GM18870 (cell line): ENCODE measurements at regions not wholly inside any gene's neighbourhood (a gene's known extent, or its start where the extent isn't known, plus 50 kb on each side); places are given as distances from the start of the nearest gene placed in this dataset.
A peak's percentile ranks its signal among the peaks of the same experiment; 100 is the strongest.
"Not testable (repeated sequence)": the region's sequence is repeated elsewhere in the genome, so short reads cannot be mapped to it uniquely, and the experiment has no call there.

ENCODE experiments used
- ATAC-seq: cut with Tn5 transposase; IDR thresholded peaks from one replicate; pipeline ENCODE4 v1.9.1; 2021; ENCODE audit warnings: moderate library complexity; ENCODE audit not compliant: unreplicated experiment

DNA sequence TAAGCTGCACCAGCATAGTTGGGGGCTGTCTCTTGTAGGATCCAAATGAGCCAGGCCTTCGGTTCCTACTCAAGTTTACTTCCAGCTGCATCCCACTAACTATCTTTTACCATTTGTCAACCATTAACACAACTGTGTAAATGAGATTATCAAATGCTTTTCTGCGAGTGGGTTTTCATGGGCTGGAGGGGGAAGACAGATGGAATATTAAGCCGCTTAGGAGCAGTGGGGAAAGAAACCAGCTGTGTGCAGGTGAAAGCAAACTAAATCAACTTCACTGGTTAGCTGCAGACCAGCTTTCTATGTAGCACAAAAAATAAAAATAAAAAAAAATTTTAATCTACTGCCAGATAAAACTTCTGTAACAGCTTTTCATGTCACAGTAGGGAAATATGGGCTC, 100.8 kb upstream of the FOXN2 start:
- ATAC-seq: no peak

DNA sequence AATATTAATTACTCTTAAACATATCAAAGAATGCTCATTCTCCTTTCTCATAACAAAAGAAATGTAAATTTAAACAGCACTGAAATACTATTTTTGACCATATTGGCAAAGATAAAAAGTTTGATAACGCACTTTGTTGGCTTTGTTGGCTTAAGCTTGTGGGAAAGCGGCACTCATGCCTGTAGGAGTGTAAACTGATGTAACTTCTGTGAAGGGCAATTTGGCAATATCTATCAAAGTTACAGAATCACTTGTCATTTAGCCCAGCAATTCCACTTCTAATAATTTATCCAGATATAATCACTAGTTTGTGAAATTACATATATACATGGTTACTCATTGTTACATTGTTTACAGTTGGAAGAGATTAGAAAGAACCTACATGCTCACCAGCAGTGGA, 96.3 kb upstream of the FOXN2 start:
- ATAC-seq: no peak

DNA sequence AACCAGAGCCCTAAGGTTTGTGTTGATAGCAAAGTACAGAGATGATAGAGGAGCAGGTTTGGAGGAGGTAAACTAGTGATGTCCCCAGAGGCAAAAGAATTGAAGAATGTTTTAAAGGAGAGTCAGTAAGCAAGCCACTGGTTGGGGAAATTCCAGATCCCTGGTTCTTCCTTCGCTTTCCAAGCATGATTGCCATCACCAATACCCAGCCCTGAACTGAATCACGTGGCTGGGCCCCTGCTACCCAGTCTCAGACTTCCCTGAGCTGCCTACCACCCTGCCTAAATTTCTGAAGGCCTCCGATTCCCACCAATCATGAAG, 95.3 kb upstream of the FOXN2 start:
- no peak for ATAC-seq

DNA sequence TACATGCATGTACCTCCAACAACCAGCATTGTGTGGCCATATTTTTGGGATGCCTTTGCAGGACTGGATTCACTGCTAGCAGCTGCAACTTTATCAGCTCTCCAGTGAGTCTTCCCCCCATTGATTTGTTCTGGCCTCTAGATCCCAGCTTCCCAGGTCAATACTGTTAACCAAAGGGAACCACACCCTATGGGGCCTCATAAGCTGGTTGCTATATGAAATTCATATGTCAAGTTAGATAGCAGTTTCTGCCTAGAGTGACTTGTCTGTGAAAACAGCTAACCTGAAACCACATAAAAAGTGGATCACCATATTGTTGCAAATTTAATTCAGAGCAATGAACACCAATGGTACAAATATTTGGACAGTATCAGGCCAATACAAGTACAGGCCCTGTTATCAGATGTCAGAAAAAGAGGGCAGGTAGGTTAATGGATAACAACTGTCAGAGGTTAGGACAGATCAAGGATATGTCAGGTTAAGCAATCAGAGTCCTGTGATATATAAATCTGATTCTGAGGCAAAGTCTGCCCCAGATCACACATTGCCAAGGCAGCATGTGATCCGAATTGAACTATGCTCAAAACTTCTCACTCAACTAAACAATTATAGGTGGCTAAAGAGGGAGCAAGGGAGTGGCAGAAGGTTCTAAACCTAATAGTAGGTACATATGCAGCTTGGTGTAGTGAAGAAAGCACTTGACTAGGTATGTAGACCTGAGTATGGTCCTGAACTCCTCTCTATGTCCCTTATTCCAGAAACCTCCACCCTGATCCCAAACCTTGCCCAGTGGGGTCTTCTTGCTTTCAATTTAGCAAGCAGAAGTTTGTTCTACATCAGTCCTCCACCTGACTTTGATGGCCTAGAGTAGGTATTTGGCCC, 94.7 kb upstream of the FOXN2 start:
- ATAC-seq: no peak

DNA sequence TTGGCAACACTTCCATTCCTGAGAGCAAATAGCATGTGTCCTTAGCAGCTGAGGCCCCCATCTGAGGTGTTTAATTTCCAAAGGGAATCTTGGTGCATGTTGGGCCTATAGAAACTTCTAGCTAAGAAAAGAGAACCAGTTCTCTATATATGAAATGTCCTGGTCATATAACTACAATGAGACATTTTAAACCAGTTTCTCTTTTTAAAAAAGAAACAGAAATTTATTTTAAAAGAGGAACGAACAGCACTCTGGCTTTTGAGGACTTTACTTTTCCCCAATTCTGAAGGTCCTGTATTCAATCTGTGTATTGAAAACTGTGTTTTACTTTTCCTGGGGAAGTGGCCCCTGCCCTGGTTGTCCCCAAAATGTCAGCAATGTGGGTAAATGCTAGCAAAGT, 94.0 kb upstream of the FOXN2 start:
- no peak for ATAC-seq

DNA sequence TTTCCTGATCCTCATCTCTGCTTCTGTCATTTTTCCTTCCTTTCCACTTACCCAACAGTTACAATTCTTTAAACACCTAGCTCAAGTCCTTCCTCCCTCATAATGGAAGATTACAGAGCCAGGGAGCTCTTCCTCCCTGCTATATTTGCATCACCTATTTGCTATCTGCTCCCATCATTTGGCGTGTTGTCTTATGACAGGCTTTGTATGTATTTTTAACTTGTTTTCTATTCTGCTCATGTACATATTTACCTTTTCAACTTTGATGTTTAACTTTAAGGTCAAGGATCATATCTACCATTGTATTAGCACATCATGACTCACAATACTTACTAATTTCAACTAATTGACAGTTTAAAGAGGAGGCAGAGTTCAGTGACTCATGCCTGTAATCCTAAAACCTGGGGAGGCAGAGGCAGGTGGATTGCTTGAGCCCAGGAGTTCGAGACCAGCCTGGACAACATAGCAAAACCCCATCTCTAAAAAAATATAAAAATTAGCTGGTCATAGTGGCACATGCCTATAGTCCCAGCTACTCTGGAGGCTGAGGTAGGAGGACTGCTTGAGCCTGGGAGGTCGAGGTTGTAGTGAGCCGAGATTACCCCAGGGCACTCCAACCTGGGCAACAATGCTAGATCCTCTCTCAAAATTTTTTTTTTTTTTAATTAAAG, 92.5 kb upstream of the FOXN2 start:
- no peak for ATAC-seq

DNA sequence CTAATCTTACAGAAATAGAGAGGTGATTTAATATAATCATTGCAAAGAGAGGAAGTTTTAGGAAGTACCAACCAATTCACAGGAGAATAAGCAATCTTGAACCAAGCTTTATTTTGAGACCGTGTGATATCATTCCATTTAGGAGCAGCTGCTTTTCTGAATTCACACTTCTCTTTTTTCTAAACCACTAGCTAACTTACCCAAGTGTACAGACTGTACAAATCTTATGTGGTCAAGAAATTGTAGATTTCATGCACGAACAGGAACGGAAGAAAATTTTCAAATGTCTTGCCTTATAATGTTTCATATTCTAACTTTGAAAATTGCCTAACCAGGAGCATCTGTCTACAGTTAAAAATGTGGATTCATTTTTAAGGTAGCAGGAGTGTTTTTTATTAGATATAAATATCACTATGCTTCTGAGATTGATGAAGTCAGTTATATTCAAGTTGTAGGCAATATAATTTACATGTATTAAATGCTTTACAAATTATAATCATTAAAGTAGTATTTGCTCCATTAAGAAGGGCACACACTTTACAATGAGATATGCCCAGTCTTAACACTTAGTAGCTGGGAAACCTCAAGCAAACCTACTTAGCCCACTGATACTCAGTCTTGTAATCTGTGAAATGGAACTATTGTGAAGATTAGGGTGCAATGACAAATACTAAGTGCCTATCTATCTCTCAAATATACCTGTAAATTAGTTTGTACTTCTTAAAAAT, 86.7 kb upstream of the FOXN2 start:
- peak; percentile 86 for ATAC-seq

DNA sequence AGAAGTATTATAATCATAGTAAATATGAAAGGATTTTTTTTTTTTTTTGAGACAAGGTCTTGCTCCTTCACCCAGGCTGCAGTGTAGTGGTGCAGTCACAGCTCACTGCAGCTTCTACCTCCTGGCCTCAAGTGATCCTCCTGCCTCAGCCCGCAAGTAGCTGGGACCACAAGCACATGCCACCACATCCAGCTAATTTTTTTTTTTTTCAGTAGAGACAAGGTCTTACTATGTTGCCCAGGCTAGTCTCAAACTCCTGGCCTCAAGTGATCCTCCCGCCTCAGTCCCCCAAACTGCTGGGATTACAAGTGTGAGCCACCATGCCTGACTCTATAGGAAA, 86.2 kb upstream of the FOXN2 start:
- ATAC-seq: no peak

DNA sequence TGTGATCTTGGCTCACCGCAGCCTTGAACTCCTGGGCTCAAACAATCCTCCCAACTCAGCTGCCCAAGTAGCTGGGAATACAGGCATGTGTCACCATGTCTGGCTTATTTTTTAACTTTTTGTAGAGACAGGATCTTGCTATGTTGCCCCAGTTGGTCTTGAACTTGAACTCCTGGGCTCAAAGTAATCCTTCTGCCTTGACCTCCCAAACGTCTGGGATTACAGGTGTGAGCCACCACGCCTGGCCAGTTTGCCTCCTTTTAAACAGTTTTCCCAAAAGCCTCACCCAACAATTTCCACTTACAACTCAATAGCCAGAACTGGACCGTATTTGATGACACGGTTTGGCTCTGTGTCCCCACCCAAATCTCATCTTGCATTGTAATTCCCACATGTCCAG, 85.4 kb upstream of the FOXN2 start:
- no peak for ATAC-seq

DNA sequence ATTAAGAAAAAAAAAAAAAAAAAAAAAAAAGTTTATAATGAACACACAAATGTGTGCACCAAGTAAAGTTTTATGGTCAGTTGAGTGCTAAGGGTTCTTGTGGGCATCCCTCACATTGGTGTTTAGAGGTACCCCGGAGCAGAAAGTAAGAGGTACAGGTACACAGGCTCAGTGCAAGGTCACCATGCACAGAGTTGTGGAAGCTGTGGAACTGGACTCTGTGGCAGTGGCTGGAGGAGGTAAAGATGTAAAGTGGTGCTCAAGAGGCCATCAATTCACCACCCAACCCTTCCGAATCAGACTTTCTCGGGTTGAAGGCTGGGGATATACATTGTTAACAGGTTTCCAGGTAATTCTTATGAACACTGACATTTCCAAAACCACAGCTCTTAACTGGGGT, 83.6 kb upstream of the FOXN2 start:
- no peak for ATAC-seq

DNA sequence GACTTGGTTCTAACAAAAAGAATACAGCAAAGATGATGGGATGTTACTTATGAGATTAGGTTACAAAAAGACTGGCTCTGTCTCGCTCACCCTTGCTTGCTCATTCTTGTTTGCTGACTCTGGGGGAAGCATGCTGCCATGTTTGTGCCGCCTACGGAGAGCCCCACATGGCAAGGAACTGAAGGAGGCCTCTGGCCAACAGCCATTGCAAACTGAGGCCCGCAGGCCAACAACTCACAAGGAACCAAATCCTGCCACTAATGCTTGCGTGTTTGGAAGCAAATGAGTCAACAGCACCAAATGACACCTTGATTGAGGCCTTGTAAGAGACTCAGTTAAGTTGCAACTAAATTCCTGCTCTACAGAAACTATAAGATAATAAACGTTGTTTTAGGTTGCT, 82.1 kb upstream of the FOXN2 start:
- no peak for ATAC-seq

DNA sequence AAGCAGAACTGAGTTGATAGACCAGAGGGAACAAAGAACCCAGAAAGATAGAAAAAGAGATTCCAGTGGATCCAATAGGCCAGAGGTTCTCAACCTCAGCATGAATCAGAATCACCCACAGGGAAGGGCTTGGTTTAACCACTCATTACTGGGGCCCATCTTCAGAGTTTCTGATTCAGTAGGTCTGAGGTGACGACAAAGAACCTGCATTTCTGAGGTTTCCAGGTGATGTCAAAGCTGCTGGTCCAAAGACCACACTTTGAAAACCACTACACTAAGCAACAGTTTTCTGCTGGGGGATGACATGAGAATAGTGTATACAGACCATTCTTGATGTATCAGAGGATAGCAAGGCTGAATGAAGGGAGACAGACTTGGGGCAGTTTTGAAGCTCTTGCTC, 81.5 kb upstream of the FOXN2 start:
- ATAC-seq: no peak

DNA sequence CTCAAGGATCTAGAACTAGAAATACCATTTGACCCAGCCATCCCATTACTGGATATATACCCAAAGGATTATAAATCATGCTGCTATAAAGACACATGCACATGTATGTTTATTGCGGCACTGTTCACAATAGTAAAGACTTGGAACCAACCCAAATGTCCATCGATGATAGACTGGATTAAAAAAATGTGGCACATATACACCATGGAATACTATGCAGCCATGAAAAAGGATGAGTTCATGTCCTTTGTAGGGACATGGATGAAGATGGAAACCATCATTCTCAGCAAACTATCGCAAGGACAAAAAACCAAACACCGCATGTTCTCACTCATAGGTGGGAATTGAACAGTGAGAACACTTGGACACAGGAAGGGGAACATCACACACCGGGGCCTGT, 80.7 kb upstream of the FOXN2 start:
- not testable (repeated sequence) for ATAC-seq

DNA sequence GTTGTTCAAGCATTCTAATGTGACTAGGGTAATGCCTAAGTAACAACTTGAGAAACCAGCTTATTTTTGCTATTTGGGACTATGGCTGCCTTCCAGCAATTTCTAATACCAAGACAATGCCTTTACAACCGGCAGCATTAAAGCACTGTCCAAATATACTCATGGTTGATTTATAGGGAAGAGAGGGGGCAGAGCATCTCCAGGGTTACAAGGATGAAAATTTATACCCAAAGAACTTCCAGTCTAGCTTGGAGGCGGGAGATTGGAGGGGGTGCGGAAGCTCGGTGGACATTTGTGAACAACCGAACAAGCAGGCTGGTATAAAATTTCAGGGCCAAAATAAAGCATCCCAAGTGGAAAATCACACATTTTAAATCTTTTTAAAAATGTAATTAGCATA, 79.4 kb upstream of the FOXN2 start:
- ATAC-seq: no peak

DNA sequence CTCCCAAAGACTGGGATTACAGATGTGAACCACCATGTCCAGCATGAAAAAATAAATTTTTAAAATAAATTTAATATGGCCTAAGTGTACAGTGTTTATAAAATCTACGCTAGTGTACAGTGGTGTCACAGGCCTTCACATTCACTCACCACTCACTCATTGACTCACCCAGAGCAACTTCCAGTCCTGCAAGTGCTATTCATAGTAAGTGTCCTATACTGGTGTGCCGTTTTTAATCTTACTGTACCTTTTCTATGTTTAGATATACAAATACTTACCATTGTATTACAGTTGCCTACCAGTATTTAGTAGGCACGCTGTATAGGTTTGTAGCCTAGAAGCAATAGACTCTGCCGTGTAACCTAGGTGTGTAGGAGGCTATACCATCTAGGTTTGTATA, 76.1 kb upstream of the FOXN2 start:
- no peak for ATAC-seq

DNA sequence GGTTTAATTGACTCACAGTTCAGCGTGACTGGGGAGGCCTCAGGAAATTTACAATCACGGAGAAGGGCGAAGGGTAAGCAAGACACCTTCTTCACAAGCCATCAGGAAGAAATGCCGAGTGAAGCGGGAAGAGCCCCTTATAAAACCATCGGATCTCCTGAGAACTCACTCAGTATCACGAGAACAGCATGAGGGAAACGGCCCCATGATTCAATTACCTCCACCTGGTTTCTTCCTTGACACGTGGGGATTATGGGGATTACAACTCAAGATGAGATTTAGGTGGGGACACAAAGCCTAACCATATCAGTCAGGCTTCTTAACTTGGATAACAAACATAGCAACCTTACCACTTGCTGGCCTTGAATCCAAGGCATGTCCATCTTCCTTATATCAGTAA, 73.6 kb upstream of the FOXN2 start:
- ATAC-seq: no peak

DNA sequence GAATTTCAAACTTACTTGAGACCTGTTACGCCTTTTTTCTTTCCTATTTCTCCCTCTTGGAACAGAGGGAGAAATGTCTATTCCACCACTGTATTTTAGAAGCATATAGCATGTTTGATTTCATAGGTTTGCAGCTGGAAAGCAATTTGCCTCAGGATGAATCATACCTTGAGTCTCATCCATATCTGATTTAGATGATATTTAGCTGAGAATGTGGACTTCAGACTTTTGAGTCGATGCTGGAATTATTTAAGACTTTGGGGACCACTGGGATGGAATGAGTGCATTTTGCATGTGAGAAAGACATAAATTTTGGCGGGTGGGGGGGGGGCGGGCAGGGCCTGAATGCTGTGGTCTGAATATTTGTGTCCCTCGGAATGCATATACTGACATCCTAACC, 67.3 kb upstream of the FOXN2 start:
- ATAC-seq: no peak

DNA sequence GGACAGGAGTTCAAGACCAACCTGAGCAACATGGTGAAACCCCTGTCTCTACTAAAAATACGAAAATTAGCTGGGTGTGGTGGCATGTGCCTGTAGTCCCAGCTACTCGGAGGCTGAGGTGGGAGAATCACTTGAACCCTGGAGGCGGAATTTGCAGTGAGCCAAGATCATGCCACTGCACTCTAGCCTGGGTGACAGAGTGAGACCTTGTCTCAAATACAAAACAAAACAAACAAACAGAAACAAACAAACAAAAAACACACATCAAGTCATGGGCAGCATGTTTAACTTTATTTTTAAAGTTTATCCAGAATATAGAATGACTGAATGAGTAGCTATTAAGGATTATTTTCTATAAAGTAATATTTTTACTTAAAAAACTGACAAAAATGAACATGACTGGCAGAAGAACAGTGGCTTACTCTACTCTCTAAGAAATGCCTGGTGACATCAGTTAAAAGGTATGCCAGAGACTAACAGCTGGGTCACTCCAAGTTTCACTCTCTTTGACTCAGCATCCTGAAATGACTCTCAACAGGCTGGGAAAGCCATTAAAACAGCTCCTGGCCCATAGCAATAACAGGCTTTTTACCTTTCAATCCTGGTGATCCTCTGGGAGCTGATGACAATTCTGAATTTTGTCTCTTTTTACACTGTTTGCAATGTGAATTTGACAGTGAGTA, 66.1 kb upstream of the FOXN2 start:
- peak; percentile 96 for ATAC-seq

DNA sequence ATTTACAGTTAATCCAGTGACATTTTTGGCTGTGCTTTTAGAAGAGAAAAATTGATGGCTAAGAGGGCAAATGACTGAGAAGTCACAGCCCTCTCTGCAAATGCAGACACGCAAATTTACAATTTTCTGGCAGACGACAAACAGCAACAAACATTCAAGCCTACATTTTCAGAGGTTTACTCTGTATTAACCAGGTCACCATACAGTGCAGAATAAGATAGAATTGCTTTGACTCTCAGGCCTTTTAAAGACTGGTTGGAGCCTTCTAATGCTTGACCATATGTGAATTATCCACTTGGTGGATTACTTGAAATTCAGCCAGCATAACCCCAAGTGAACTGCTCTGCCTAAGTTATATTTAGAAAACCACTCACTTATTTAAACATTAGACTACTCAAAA, 65.5 kb upstream of the FOXN2 start:
- ATAC-seq: no peak

DNA sequence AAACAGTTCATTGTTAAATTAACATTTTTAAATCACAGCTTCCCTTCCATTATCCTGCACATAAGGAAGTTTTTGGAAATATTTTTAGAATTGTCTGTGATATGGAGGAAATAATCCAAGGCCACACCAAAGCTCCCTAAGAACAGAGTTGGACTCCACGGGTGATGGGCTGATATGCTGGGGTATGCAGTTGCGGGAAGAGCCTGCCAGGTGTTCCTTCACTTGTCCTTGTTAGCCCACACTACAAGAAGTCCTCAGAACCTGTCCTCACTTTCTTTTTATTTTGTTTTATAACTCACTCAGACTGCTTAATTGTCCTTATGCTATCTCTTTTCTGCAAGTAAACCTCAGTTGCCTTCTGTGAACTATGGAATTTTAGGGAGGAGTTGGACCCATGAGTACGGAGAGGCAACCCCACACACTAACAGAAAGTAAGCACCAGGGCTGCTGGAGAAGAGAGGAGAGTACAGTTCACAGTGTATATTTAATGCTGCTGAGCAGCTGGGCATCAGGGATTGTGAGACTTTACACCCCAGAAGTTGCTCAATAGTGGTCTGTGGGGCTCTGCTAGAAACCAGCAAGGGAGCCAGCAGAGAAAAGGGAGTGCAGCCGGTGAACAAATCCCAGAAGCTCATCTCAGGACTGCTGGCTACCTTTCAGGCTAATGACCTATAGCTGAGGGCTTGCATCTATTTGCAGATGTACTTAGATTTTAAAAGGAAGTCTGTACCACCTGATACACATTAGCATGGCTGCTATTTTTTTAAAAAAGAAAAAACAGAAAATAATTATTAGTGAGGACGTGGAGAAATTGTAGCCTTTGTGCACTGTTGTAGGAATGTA, 64.6 kb upstream of the FOXN2 start:
- no peak for ATAC-seq

DNA sequence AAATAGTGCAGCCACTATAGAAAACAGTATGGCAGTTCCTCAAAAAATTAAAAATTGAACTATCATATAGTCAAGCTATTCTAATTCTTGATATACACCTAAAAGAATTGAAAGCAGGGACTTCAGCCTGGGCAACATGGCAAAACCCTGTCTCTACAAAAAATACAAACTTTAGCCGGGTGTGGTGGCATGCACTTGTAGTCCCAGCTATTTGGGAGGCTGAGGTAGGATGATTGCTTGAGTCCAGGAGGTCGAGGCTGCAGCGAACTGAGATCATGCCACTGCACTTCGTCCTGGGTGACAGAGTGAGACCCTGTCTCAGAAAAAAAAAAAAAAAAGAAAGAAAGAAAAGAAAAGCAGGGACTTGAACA, 64.0 kb upstream of the FOXN2 start:
- ATAC-seq: no peak
